ENCODE measurements at regions not wholly inside any gene's neighbourhood (a gene's known extent, or its start where the extent isn't known, plus 50 kb on each side); places are given as distances from the start of the nearest gene placed in this dataset.

- TF ChIP-seq, protein P1, sequence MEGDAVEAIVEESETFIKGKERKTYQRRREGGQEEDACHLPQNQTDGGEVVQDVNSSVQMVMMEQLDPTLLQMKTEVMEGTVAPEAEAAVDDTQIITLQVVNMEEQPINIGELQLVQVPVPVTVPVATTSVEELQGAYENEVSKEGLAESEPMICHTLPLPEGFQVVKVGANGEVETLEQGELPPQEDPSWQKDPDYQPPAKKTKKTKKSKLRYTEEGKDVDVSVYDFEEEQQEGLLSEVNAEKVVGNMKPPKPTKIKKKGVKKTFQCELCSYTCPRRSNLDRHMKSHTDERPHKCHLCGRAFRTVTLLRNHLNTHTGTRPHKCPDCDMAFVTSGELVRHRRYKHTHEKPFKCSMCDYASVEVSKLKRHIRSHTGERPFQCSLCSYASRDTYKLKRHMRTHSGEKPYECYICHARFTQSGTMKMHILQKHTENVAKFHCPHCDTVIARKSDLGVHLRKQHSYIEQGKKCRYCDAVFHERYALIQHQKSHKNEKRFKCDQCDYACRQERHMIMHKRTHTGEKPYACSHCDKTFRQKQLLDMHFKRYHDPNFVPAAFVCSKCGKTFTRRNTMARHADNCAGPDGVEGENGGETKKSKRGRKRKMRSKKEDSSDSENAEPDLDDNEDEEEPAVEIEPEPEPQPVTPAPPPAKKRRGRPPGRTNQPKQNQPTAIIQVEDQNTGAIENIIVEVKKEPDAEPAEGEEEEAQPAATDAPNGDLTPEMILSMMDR (IDR thresholded peaks at IDR 0.05), result no peak
- TF ChIP-seq POLR2A (IDR thresholded peaks at IDR 0.05), result no peak
These were observed 90.1 kb upstream of the FAM136A start for GRCh38 chr2:70391988-70392387.
